T-helper 1 cell treated with Interleukin-12 subunit alpha and Interleukin-12 subunit beta and Interleukin-4 antibody, amounts not matched to agents 30 μg/mL and 1 μg/mL, for 36 hours (primary cell): ENCODE measurements at regions not wholly inside any gene's neighbourhood (a gene's known extent, or its start where the extent isn't known, plus 50 kb on each side); places are given as distances from the start of the nearest gene placed in this dataset.

ENCODE experiments used
- H3K27ac Mint-ChIP-seq: one replicate; pipeline ENCODE4 v1.8.0; 2021; ENCODE audit warnings: mild to moderate bottlenecking, mixed read lengths
- H3K27me3 Mint-ChIP-seq: one replicate; pipeline ENCODE4 v1.8.0; 2021; ENCODE audit warnings: low read depth, mixed read lengths
- H3K36me3 Mint-ChIP-seq: one replicate; pipeline ENCODE4 v1.8.0; 2021; ENCODE audit warnings: low read depth, mixed read lengths
- H3K4me1 Mint-ChIP-seq: one replicate; pipeline ENCODE4 v1.8.0; 2021; ENCODE audit warnings: low read depth, mixed read lengths
- H3K4me3 Mint-ChIP-seq: one replicate; pipeline ENCODE4 v1.8.0; 2021; ENCODE audit warnings: mild to moderate bottlenecking, moderate library complexity, mixed read lengths
- H3K9me3 Mint-ChIP-seq: one replicate; pipeline ENCODE4 v1.8.0; 2021; ENCODE audit warnings: mixed read lengths

DNA sequence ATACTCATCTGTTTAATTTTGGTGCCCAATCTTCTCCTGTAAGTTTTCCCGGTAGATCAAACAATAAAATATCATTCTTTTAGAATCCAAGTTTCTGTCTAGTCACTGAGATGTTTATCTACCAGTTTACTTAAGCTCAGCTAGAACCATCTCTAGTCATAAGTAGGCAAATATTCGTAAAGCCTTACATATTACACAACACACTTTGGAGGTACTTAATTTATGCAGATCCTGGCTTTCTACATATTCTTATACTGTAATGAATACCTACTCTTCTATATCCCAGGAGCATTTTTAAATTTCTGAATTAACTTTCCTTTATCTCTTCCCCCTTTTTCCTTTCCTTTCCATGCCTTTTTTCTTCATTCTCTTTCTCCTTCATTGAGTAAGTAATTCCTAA lies 185.9 kb upstream of the ZBTB20 start:
- no peaks in the 10 kb centered on the region for H3K9me3 Mint-ChIP-seq
- no peak overlapping the region for H3K4me3 Mint-ChIP-seq
- no peak overlapping the region for H3K27ac Mint-ChIP-seq
- H3K27me3 Mint-ChIP-seq: no peaks in the 10 kb centered on the region
- H3K4me1 Mint-ChIP-seq: no peaks in the 10 kb centered on the region
- no peaks in the 10 kb centered on the region for H3K36me3 Mint-ChIP-seq

DNA sequence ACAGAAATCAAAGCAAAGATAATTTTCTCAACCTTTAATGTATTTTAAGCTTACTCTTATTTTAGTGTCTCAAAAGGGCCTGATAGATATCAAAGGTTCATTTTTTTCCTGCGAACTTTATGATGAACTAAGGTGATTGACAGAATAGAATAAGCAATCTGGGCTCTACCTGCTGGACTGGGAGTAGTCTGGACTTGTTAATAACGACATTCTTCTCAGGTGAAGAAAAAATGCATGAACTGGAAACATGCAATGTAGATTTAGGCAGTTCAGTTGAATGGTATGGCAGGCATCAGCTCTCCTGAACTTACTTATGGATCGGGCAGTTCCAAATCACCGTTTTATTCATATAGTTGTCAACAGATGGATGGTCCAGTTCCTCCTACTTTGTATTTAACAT lies 189.7 kb upstream of the ZBTB20 start:
- no peaks in the 10 kb centered on the region for H3K27me3 Mint-ChIP-seq
- no peak overlapping the region for H3K27ac Mint-ChIP-seq
- no peaks in the 10 kb centered on the region for H3K9me3 Mint-ChIP-seq
- H3K36me3 Mint-ChIP-seq: no peaks in the 10 kb centered on the region
- H3K4me1 Mint-ChIP-seq: no peaks in the 10 kb centered on the region
- H3K4me3 Mint-ChIP-seq: no peak overlapping the region

GRCh38 chr3:115340586-115340985 lies 193.5 kb upstream of the ZBTB20 start:
- Mint-ChIP-seq H3K4me1 (no peaks in the 10 kb centered on the region), H3K27ac (no peak overlapping the region), H3K9me3 (no peaks in the 10 kb centered on the region), H3K36me3 (no peaks in the 10 kb centered on the region), H3K4me3 (no peak overlapping the region), H3K27me3 (no peaks in the 10 kb centered on the region)

DNA sequence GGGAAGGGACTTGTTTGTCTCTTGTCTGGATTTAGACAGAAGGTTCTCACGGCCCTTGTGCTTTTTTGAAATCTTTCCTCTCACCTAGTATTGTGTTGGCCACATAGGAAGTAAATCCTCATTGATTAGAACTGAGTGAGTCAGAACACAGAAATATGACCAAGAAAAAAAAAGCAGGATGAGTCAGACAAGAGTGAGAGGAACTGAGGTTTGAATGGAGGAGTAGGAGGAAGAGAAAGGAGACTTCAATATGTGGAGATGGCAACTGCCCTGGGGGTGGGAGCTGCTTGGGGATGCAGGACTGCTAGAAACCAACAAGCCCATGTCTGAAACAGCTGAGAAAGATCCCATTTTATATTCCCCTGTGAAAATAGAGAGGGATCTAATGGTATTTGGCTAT lies 194.1 kb upstream of the ZBTB20 start:
- no peaks in the 10 kb centered on the region for H3K27me3 Mint-ChIP-seq
- H3K9me3 Mint-ChIP-seq: no peaks in the 10 kb centered on the region
- H3K27ac Mint-ChIP-seq: no peak overlapping the region
- no peaks in the 10 kb centered on the region for H3K4me1 Mint-ChIP-seq
- H3K36me3 Mint-ChIP-seq: no peaks in the 10 kb centered on the region
- no peak overlapping the region for H3K4me3 Mint-ChIP-seq

DNA sequence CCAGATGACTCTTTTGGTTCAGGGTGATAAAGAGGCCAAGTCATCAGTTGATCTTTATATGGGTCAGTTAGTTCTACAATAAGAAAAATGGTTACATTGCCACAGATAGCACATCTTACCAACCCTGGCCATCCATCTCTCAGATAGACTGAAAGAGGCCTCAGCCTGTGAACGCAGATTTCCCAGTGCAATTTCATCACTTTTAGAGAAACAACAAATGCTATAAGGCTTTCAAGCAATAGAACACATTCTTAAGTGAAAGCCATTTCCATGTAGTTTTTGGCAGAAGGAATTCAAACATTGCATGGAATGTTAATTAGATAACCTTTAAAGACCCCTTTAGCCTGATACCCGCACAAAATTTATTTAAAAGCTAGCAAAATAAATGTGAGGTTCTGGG lies 200.6 kb upstream of the ZBTB20 start:
- no peaks in the 10 kb centered on the region for H3K4me1 Mint-ChIP-seq
- no peaks in the 10 kb centered on the region for H3K27me3 Mint-ChIP-seq
- H3K36me3 Mint-ChIP-seq: no peaks in the 10 kb centered on the region

GRCh38 chr3:115348412-115348811 lies 201.3 kb upstream of the ZBTB20 start:
- Mint-ChIP-seq H3K4me1 (no peaks in the 10 kb centered on the region), H3K27me3 (no peaks in the 10 kb centered on the region), H3K9me3 (no peaks in the 10 kb centered on the region), H3K36me3 (no peaks in the 10 kb centered on the region), H3K27ac (no peak overlapping the region), H3K4me3 (no peak overlapping the region)

More for the DNA sequence above, 200.6 kb upstream of the ZBTB20 start:
- H3K9me3 Mint-ChIP-seq: no peaks in the 10 kb centered on the region
- no peak overlapping the region for H3K27ac Mint-ChIP-seq
- H3K4me3 Mint-ChIP-seq: no peak overlapping the region

GRCh38 chr3:115348951-115349745 lies 202.1 kb upstream of the ZBTB20 start:
- Mint-ChIP-seq H3K36me3 (no peaks in the 10 kb centered on the region), H3K4me3 (no peak overlapping the region), H3K27me3 (no peaks in the 10 kb centered on the region), H3K9me3 (no peaks in the 10 kb centered on the region), H3K27ac (no peak overlapping the region), H3K4me1 (no peaks in the 10 kb centered on the region)

DNA sequence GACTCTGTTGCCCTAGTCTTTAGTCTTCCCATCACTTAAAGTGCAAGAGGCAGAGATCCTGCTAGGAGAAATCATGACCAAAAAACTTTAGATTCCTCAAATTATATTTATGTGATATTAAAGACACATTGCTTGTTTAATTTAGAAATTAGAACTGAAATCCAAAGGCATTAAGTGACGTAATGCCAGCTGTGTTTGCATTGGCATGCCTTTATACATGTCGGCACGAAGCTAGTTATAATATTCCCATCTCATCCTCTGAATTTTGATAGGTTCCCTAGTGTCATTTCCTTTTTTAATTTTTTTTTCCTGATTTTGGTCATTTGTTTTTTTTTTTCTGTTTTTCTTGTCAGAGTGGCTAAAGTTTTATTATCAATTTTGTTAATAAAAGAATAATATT lies 203.5 kb upstream of the ZBTB20 start:
- Mint-ChIP-seq H3K9me3 (no peaks in the 10 kb centered on the region), H3K4me3 (no peak overlapping the region), H3K36me3 (no peaks in the 10 kb centered on the region), H3K27ac (no peak overlapping the region), H3K27me3 (no peaks in the 10 kb centered on the region), H3K4me1 (no peaks in the 10 kb centered on the region)

- Mint-ChIP-seq H3K9me3 (no peaks in the 10 kb centered on the region), H3K4me1 (no peaks in the 10 kb centered on the region), H3K27me3 (no peaks in the 10 kb centered on the region), H3K36me3 (no peaks in the 10 kb centered on the region), H3K4me3 (no peak overlapping the region), H3K27ac (no peak overlapping the region)
These were observed 204.1 kb upstream of the ZBTB20 start for GRCh38 chr3:115351193-115351592.

- H3K36me3 Mint-ChIP-seq: no peaks in the 10 kb centered on the region
- no peaks in the 10 kb centered on the region for H3K4me1 Mint-ChIP-seq
- H3K4me3 Mint-ChIP-seq: no peak overlapping the region
- no peak overlapping the region for H3K27ac Mint-ChIP-seq
- H3K27me3 Mint-ChIP-seq: no peaks in the 10 kb centered on the region
- H3K9me3 Mint-ChIP-seq: no peaks in the 10 kb centered on the region
These were observed 206.9 kb upstream of the ZBTB20 start for GRCh38 chr3:115354010-115354409.

GRCh38 chr3:115357456-115357855 lies 210.4 kb upstream of the ZBTB20 start:
- Mint-ChIP-seq H3K27me3 (no peaks in the 10 kb centered on the region), H3K4me1 (peaks cover 4% of the 10 kb centered on the region), H3K27ac (no peak overlapping the region), H3K4me3 (no peak overlapping the region), H3K9me3 (peaks cover 4% of the 10 kb centered on the region), H3K36me3 (peaks cover 1% of the 10 kb centered on the region)

DNA sequence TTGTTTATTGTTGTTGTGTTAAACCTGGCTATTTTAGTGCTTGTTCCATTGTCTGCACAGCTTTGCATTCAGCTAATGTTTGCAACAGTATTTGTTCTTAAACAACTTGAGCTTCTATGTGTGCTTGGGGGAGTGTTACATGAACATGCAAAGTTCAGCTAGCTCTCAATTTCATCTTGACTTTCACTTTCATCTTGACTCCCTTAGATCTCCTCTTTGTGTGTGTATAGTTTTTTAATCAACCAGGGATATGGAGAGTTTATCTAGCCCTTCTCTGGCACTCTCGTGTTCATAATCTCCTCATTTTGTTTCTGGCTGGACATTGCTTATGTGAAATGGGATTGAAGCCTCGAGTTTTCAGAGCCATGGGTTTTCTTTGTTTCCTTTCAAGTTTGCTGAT lies 212.4 kb upstream of the ZBTB20 start:
- H3K9me3 Mint-ChIP-seq: peaks cover 8% of the 10 kb centered on the region
- no peaks in the 10 kb centered on the region for H3K27me3 Mint-ChIP-seq
- peaks cover 4% of the 10 kb centered on the region for H3K4me1 Mint-ChIP-seq
- H3K27ac Mint-ChIP-seq: no peak overlapping the region
- H3K36me3 Mint-ChIP-seq: peaks cover 1% of the 10 kb centered on the region
- H3K4me3 Mint-ChIP-seq: no peak overlapping the region

DNA sequence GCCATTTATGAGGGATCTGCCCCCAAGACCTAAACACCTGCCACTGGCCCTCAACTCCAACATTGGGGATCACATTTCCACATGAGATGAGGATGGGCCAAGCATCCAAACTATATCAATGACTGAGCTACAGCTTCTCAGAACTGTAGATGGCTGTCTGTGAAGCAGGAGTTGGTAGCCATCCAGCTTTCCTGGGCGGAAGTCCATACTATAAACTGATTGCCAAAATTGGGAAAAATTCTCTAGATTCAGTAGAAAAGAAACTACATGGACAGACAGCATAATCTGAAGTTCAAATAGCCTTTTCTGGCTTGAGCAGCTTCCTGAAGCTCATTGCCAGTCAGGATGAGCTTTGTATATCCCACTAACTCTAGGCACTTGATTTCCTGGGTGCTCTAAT lies 214.7 kb upstream of the ZBTB20 start:
- no peak overlapping the region for H3K27ac Mint-ChIP-seq
- no peak overlapping the region for H3K4me3 Mint-ChIP-seq
- H3K27me3 Mint-ChIP-seq: no peaks in the 10 kb centered on the region
- peaks cover 4% of the 10 kb centered on the region for H3K4me1 Mint-ChIP-seq
- H3K9me3 Mint-ChIP-seq: peaks cover 16% of the 10 kb centered on the region
- peaks cover 1% of the 10 kb centered on the region for H3K36me3 Mint-ChIP-seq

DNA sequence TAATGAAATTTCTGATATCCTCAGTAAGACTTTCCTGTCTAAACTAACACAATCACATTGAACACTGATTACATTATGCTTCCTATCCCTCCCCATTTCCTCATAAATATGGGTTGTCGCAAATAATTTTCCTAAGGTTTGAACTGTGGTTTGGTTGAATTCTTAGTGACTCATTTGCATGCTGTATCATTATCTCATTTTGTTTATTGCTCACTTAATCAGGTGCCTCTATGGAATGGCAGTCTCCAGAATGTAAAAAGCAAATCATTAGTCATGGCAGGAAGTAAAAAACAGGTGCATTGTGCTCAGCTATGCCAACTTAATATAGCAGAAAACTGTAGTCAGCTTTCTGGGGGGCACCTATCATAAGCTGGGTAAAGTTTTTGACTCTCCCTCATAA lies 216.0 kb upstream of the ZBTB20 start:
- Mint-ChIP-seq H3K4me3 (no peak overlapping the region), H3K36me3 (peaks cover 1% of the 10 kb centered on the region), H3K27ac (no peak overlapping the region), H3K9me3 (peaks cover 16% of the 10 kb centered on the region), H3K4me1 (peaks cover 4% of the 10 kb centered on the region), H3K27me3 (no peaks in the 10 kb centered on the region)

DNA sequence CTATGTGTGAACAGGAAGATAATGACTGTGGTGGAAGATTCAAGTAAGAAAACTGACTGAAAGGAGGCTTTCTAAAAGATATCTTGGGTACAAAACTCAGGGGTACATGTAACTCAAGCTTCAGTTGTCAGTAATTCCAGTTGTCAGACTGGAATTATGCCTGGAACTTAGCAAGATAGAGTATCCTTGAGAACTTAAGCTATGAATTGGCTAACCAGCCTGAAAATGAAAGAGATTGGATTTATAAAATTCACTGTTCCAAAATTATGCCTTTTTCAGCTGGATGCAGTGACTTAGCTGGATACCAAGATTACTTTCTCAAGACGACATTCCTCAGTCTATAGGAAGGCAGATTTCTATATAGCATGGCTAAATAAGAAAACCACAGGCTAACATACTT lies 221.9 kb upstream of the ZBTB20 start:
- no peak overlapping the region for H3K27ac Mint-ChIP-seq
- no peaks in the 10 kb centered on the region for H3K27me3 Mint-ChIP-seq
- no peaks in the 10 kb centered on the region for H3K36me3 Mint-ChIP-seq
- H3K4me1 Mint-ChIP-seq: no peaks in the 10 kb centered on the region
- H3K9me3 Mint-ChIP-seq: peaks cover 12% of the 10 kb centered on the region
- H3K4me3 Mint-ChIP-seq: no peak overlapping the region

GRCh38 chr3:115375362-115375761 lies 228.3 kb upstream of the ZBTB20 start:
- Mint-ChIP-seq H3K4me3 (no peak overlapping the region), H3K4me1 (no peaks in the 10 kb centered on the region), H3K27ac (no peak overlapping the region), H3K9me3 (no peaks in the 10 kb centered on the region), H3K36me3 (no peaks in the 10 kb centered on the region), H3K27me3 (no peaks in the 10 kb centered on the region)
